GM18517 (cell line): ENCODE measurements at regions not wholly inside any gene's neighbourhood (a gene's known extent, or its start where the extent isn't known, plus 50 kb on each side); places are given as distances from the start of the nearest gene placed in this dataset.
"Not testable (repeated sequence)": the region's sequence is repeated elsewhere in the genome, so short reads cannot be mapped to it uniquely, and the experiment has no call there.

Source experiments
- ATAC-seq: cut with Tn5 transposase; IDR thresholded peaks from one replicate; pipeline ENCODE4 v1.9.1; 2021; ENCODE audit warnings: mild to moderate bottlenecking, moderate library complexity; ENCODE audit not compliant: unreplicated experiment

DNA sequence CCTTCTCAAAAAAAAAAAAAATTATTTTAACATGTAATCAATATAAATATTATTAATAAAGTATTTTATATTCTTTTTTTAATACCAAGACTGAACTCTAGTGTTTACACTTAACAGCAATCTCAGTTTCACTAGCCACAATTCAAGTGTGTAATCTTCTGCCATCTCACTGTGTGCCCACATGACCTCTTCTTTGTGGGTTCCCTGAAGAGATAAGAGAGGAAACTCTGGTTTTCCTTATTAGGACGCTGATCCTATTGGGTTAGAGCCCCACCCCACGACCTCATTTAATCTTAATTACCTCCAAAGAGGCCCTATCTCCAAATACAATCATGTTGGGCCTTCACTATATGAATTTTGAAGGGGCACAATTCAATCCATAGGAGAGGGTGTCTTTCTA lies 177.6 kb downstream of the STK31 start:
- ATAC-seq = no peak

DNA sequence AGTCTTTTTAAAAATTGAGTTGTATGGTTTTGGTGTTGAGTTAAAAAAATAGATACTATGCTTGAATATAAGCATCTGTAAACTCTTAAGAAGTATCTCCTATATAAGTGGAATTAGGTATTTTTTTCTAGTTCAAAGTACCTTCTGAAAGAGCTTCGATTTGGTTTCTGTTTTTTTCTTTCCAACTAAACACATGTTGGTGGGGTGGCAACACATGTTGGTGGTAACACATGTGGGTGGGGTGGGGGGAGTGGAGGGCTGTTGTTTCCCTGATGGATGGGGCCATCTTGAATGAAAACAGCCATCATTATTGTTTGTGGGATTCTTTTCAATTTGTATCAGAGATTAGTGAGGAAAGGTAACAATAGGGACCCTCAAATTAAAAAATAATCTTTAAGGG lies 178.9 kb downstream of the STK31 start:
- ATAC-seq = no peak

DNA sequence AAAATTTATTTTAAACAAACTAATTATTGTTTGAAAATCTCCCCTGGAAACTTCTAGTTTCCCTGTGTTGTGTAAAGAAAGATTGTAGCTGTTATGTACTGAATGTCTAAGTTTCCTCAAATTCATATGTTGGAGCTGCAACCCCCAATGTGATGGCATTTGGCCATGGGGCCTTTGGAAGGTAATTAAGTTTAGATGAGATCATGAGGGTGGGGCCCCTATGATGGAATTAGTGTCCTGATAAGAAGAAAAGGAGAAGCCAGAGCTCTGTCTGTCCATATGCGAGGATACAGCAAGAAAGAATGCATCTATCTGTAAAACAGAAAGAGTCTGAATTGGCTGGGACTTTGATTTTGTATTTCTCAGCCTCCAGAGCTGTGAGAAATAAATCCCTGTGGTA lies 179.5 kb downstream of the STK31 start:
- ATAC-seq = no peak

DNA sequence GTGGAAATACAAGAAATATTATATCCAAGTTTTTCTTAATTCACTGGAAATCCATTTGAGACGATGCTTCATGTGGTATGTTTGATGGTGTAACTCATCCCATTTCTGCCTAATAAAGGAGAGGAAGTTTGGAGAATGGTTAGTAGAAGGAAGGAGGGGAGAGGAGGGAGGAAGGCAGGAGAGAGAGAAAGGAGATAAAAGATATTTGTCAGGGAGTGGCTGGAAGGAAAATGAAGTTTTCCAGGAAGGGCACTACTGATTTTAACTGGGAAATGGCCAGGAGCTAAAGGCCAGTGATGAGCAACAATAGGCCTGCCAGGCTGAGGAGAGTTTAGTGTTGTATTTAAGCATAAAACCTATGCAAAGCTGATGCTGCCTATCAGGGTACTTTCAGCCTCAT lies 182.0 kb downstream of the STK31 start:
- no peak for ATAC-seq

DNA sequence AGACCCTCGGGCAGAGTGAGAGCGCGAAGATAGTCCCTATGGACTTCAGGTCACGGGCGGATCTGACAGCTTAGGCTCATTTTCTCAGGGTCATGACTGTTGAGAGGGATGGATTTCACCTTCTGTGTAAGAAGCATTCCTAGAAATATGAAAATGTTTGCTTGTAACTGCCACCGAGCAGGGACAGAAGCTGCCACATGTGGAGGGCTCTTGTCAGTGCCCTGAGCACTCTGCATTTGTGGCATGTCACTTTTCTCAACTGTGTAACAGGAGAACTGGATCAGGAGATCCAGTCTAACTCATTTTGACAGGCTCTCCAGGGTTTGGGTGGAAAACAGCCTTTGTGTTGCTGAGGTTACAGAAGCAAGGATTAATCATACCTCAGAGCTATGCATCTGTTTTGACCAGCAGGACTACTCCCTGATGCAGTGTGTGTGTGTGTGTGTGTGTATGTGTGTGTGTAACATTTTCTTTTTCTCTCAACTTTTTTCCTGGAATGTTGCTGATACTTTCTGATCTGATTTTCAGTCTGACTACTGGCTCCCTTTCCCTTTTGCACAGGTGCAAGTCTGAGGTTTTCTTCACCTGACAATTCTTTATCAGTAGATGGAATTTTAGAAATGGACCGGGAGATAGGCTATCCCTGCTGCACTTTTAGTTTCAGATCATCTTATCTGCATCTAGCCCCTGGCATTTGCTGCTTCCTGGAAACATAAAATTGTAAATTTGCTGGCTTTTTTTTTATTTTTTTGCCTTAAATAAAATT lies 183.3 kb downstream of the STK31 start:
- ATAC-seq = no peak

DNA sequence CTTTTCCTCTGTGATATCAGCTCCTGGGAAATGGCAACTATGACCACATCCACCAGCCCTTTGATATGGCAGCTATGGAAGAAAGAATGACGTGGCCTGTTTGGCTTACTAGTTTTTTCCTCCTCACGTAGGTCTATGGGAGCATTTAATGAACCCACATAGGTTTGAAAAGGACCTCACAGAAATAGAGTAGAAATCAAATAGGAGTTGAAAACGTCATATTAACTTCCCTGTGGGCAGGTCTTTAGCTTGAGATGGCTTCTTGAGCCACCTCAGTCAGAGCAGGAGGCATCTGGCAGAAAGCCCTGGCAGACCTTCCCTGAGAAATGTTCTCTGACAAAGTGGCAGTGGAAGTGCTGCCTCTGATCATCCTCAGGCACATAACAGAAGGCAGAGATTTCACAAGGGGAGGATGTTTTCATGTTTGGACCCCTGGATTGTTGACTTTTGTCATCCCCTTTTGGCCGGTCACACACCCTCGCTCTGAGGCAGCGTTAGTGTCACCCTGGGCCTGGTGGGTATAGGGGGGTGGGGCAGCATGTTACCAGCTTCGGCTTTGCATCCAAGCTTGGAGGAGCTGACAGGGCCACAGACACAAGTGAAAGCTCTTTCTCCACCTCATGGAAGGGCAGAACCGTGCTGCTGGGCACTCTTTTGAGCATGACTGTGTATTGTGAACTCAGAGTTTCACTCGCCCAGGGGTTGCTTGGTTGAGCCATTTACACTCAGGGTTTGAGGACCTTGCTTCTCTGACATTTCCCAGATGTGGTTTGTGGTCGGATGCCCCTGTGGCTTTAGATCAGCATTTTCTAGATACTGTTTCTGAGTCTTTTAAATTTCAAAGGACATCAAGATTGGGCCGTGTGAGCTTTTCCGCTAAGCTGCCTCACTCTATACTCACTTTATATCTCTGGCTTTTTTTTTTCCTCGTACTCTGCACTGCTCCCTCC lies 184.2 kb downstream of the STK31 start:
- no peak for ATAC-seq

DNA sequence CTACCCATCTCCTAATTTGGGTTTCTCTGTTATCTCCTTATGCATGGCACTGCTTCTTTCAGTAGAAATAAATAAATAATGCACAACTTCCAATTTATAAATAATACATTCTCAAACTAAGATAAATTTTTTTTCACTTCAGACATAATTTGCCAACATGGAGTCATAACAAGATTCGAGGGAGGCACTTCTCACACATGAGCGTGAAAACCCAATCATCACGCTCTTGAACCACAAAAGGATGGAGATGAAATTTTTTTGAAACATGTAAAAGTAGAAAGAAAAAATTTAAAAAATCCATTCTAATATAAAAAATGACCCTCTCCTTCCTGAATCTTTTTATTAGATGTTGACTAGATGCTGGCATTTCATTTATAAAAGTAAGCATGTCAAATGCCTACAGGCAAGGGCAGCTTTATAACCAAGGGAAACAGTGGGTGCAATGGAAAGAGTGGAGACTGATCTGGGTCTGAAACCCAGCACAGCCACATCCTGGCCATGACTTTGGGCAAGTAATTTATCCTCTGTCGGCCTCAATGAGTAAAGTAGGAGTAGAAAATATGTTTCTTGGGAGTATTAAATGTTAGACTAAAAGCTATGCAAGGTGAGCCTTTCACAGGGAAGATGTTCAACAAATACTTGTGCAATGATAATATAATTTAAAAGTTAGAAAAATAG lies 185.0 kb downstream of the STK31 start:
- ATAC-seq = no peak

DNA sequence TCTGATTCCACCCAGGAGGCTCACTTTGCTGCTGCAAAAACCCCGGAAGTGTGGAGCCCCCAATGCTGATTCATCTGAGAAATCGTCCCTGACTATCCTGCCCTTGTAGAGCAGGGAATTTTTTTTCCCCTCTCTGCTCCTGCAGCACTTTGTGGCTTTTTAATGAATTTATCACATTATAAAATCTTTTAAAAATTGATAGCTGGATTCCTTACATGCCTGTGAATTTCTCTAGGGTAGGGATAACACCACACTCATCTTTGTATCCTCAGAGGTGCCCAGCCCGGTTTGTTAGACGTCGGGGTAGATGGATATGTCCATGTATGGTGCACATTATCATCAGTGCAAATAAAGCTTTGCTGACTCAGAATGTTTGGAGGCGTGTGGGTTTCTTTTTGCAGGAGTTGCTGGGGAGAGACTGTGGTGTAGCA lies 185.7 kb downstream of the STK31 start:
- no peak for ATAC-seq

DNA sequence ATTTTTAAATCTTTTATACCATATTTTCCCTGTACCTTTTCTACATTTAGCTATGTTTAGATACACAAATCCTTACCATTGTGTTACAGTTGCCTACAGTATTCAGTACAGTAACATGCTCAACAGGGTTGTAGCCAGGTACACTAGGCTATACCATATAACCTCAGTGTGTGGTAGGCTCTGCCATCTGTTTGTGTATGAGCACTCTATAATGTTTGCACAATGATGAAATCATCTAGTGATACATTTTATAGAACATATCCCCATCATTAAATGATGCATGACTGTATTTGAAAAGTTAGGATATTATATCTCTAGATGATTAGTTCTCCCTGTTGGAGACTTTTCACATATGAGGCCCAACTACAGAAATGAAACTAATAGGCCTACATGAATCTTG lies 188.6 kb downstream of the STK31 start:
- no peak for ATAC-seq

DNA sequence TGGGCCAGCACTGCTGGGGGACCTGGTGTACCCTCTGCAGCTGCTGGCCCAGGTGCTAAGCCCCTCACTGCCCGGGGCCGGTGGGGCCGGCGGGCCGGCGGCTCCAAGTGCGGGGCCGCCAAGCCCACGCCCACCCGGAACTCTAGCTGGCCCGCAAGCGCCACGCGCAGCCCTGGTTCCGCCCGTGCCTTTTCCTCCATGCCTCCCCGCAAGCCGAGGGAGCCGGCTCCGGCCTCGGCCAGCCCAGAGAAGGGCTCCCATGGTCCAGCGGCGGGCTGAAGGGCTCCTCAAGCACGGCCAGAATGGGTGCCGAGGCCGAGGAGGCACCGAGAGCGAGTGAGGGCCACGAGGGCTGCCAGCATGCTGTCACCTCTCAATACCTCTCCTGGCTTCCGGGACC lies 194.9 kb downstream of the STK31 start:
- ATAC-seq = not testable (repeated sequence)

DNA sequence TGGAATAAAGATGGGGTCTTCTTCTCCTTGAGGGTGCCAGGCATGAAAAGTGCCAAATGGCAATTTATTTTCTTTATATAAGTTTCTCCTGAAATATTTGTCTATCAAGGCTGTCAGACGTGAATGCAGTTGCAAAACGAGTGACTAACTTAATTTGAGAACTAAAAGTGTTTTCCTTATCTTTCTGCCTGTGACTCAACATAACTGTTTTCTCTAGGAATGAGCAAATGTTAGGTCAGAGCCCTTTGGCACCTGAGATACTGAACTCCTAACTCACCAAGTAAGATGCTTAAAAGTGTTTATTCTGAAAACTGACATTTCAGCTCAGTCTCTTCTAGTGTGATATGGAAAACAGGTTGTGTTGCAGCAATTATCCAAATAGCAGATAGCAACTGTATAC lies 197.0 kb downstream of the STK31 start:
- ATAC-seq = no peak

DNA sequence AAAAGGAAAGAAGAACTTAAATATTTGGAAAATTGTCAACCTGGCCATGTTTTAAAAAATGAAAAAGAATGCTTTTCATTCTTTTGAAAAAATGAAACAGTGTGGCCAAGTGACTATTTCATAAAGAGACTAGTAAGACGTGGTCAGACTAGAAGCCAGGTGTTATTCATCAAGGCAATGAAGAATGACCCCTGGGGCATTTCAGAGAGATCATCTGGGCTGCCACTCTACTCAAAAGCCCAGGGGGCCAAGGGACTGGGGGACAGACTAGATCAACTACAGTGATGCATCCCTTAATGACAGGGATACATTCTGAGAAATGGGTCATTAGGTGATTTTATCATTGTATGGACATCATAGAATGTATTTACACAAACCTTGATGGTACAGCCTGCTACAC lies 199.4 kb downstream of the STK31 start:
- ATAC-seq = no peak

DNA sequence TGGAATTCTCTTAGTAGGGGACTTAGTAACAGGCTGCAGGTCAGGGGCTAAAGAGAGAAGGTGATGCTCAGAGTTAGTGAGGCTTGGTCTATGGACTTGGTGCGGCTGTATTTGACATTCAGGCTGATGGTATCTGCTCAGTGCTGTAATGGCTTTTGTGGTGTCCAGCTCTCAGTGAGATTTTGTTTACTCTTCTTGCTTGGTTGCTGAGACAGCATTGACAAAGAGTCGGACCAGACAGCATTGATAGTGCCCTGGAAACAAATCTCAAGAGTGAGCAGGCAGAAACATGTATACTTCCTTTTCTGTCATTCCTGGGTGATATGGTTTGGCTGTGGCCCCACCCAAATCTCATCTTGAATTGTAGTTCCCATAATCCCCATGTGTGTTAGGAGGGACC lies 202.0 kb downstream of the STK31 start:
- no peak for ATAC-seq

DNA sequence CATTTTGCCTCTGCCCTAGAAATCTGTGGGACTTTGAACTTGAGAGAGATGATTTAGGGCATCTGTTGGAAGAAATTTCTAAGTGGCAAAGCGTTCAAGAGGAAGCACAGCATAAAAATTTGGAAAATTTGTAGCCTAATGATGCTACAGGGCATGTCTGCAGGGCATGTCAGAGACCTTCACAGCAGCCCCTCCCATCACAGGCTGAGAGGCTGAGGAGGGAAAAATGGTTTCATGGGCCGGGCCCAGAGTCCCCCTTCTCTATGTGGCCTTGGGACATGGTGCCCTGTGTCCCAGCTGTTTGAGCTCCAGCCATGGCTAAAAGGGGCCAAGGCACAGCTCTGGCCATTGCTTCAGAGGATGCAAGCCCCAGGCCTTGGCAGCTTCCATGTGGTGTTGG lies 203.0 kb downstream of the STK31 start:
- no peak for ATAC-seq

DNA sequence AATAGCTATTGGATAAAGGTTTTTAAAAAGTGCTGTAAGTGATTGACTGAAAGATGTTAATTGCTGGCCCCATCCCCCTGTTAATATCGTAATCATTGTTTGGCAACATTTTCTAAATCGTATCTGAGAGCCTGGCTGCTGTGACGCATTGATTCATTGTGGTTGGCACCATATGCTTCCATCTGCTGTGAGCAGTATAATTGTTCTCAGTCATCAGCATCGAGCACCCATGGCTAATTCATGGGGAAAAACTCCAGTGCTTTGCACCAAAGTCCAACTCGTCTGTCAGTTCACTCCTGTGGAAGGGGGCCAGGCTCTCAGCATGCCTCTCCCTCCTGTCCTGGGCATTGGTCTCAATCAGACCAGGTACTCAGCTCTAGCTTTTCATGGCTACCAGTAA lies 205.2 kb downstream of the STK31 start:
- no peak for ATAC-seq

DNA sequence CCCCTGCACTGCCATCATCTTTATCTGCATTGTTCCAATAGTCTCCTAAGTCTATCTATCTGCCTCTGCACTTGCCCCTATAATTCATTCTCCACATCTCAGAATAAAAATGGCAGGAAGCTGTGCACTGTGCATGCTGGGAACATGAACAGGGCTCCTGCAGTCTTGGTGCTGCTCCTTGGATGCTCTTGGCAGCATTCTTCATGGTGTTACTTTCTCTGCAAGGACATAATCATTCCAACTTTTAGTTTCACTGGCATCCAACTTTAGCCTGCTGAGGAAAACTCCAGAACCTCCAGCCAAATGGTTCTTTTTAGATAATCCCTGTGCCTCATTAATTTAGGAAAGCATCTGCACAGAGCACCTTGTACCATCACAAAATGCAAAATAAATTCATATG lies 208.3 kb downstream of the STK31 start:
- no peak for ATAC-seq

DNA sequence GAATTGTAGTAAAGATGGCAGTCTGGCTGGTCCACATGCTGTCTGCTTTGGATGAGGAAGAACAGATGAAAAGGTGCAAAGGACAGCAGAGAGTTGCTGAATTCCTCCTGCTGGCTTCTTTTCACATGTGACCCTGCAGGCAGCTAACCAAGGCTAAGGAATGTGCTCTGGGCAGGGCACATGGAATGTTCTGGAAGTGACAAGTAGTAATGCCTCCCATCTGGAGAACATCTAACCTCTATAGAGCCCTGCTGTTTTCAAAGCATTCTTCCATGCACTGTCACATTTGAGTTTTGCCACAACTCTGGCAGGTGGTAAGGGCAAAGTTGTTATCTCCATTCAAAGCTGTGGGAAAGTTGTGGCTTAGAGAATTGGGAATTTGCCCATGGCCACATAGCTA lies 208.8 kb downstream of the STK31 start:
- ATAC-seq = no peak

DNA sequence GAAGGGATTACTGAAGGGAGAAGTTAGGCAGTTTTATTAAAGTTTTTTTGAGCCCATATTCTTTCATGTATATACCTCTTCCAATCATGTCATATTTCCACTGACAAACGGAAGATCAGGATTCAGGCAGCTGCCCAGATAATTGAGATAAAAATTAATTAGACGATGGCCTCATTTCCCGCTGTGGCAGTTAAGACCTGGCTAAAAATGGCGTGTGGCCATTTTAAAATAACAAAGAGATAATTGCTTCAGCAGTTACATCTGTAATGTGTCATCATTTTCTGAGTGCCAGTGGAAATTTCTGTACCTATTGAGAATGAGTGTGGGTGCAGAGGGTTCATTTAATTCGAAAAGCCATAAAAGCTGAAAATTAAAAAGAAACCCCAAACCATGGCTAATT lies 215.1 kb downstream of the STK31 start:
- no peak for ATAC-seq

DNA sequence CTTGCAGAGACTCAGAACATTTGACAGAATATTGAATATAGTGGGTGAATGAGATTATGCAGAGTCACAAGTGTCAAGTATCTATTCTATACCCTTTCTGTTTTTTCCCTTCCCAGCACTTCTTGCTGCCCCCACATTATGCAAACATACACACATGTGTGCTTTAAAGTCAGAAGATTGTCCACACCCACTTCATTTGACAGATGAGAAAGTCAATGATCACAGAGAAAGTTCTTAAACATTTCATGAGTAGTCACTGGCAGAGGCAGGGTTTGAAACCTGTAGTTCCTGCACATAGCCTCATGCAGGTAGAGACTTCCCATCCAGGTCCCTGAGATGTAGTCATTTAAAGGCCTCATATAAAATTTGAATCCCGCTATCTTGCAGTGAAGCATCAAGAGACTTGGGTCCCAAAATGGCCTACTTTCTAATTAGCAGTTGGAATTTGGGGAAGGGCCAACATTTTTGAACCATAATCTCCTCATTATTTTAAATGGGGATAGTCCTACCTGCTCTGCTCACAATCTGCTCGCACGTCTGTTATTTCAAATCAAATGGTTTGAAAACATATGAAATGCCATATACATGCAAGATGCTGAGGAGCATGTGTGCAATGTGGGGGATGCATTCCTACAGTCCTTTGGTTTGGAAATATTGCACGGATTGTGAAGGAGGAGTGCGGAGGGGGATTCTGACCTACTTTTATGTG lies 217.8 kb downstream of the STK31 start:
- no peak for ATAC-seq

DNA sequence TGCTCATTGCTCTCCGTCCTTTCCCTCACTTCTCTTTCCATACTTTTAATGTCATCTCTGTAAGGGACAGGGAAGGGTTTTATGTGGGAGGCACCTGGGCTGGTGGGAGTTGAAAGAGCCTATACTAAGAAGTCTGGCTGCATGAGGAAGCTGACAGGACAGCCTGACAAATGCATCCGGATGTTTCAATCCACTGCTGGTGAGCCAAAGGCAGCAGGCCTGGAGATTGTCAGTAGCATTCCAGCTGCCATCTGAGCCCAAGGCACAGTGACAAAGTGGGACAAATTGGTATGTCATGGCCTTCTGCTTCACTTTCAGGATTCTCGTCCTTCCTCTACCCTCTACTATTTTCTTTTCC lies 218.4 kb downstream of the STK31 start:
- no peak for ATAC-seq

DNA sequence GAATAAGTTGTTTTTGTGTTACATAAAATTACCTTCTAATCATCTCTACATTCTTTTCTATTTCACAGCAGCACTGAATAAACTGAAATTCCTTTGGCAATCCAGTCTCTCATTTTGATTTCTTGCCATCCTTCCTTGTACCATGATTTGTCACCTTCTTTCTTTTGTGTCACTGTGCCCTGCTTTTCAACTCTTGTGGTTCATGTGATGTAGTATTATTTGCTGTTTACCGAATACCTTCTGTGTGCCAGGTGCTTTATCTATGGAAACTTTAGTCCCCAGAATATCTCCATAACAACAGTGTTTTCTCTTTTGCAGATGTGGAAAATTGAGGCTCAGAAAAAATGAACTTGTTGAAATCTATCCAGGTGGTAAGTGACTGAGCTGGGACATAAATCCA lies 220.3 kb downstream of the STK31 start:
- no peak for ATAC-seq
